CD4-positive, alpha-beta memory T cell (primary cell): ENCODE measurements at regions not wholly inside any gene's neighbourhood (a gene's known extent, or its start where the extent isn't known, plus 50 kb on each side); places are given as distances from the start of the nearest gene placed in this dataset.

Source experiments
- CTCF ChIA-PET: fragments of 350-600 bp; sonication (Branson Sonifier 250); formaldehyde crosslinking; loops from one replicate; lab custom pipeline; 2021; ENCODE audit warnings: inconsistent platforms; ENCODE audit not compliant: partially characterized antibody; lab: Charles Lee
- POLR2A ChIA-PET: fragments of 350-600 bp; sonication (Branson Sonifier 250); formaldehyde crosslinking; loops from one replicate; lab custom pipeline; 2021; ENCODE audit not compliant: partially characterized antibody; lab: Charles Lee
- DNase-seq, 5 donors: peaks; one replicate each; pipeline versions ENCODE4 v3.0.0 to v3.0.0-alpha.2; 2020 to 2022; ENCODE audit warnings: mixed read lengths in 1 of 5
- H3K27ac ChIP-seq: one replicate; pipeline ENCODE4 v1.7.0; 2013; ENCODE audit warnings: low read depth, low read length
- H3K27me3 ChIP-seq: 2 replicates; pipeline ENCODE4 v1.7.0; 2013; ENCODE audit warnings: mild to moderate bottlenecking, low read length, moderate library complexity; ENCODE audit not compliant: insufficient read depth
- H3K36me3 ChIP-seq: 2 replicates; pipeline ENCODE4 v1.7.0; 2013; ENCODE audit warnings: mild to moderate bottlenecking, low read length, moderate library complexity; ENCODE audit not compliant: insufficient read depth
- H3K4me1 ChIP-seq: 2 replicates; pipeline ENCODE4 v1.7.0; 2013; ENCODE audit warnings: mild to moderate bottlenecking, low read length, moderate library complexity; ENCODE audit not compliant: insufficient read depth
- H3K4me3 ChIP-seq, 2 donors: one replicate each; pipeline ENCODE4 v1.7.0; 2013; ENCODE audit warnings: low read length in 2 of 2, mild to moderate bottlenecking in 1 of 2
- H3K9me3 ChIP-seq, 2 donors: one replicate each; pipeline ENCODE4 v1.7.0; 2013; ENCODE audit warnings: low read length in 2 of 2, control low read depth in 1 of 2; ENCODE audit not compliant: control insufficient read depth in 1 of 2
- H3K27ac Mint-ChIP-seq, 7 donors: one replicate each; pipeline ENCODE4 v1.8.0; 2020 to 2021; ENCODE audit warnings: mixed read lengths in 7 of 7, mild to moderate bottlenecking in 6 of 7, inconsistent platforms in 3 of 7, moderate library complexity in 3 of 7
- H3K27me3 Mint-ChIP-seq, 2 donors: one replicate each; pipeline ENCODE4 v1.8.0; 2020 to 2021; ENCODE audit warnings: mixed read lengths in 2 of 2
- H3K36me3 Mint-ChIP-seq, 2 donors: one replicate each; pipeline ENCODE4 v1.8.0; 2020 to 2021; ENCODE audit warnings: mixed read lengths in 2 of 2, inconsistent platforms in 1 of 2, mild to moderate bottlenecking in 1 of 2
- H3K4me1 Mint-ChIP-seq, 4 donors: one replicate each; pipeline ENCODE4 v1.8.0; 2020 to 2021; ENCODE audit warnings: mixed read lengths in 4 of 4, mild to moderate bottlenecking in 1 of 4
- H3K4me3 Mint-ChIP-seq, 8 donors: one replicate each; pipeline ENCODE4 v1.8.0; 2020 to 2021; ENCODE audit warnings: mixed read lengths in 8 of 8, mild to moderate bottlenecking in 7 of 8, moderate library complexity in 6 of 8, inconsistent platforms in 3 of 8
- H3K9me3 Mint-ChIP-seq, 8 donors: one replicate each; pipeline ENCODE4 v1.8.0; 2020 to 2021; ENCODE audit warnings: mixed read lengths in 8 of 8, mild to moderate bottlenecking in 5 of 8, inconsistent platforms in 3 of 8, moderate library complexity in 1 of 8
- intact Hi-C: fragments of 100-400 bp; cut with micrococcal nuclease; formaldehyde crosslinking; loops from one replicate; pipeline ENCODE4 v1.15.1; 2023

DNA sequence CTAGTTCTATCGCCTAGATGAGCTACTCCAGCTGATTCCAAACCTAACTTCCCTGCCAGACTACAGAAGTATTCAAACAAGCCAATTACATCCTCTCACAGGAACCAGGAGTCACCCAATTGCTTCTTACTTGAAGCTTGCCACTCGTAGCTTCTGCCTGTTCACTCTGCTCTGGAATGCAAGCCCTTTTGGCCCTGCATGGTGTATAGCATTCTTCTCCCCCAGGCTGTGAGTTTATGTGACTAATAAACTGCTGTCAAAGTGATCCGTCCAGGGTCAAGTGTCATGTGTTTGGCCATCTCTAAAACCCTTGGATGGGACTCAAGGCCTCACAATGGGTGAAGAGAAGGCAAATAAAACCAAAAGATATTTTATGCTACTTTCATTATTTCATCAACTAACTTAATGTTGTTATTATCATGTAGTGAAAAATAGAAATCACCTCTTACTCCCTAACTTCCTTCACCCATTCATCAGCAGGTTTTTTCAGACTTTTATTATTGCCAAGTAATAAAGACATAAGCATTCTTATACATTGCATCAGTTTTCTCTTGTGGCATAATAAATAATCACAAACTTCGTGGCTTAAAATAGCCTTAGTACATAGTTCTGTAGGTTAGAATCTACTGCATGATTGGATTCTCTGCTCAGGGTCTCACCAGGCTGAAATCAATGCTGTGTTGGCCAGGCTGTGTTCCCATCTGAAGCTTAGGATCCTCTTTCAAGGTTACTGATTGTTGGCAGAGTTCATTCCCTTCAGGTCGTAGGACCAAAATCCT is 1981.7 kb upstream of the FLRT2 start:
- no peaks in the 10 kb centered on the region for H3K27me3 ChIP-seq
- H3K9me3 Mint-ChIP-seq, result peaks cover 2 to 27% (median 16%) of the 10 kb centered on the region in 8 donors
- CTCF ChIA-PET, result no interaction called here
- H3K27ac Mint-ChIP-seq, result no peak overlapping the region
- no peaks in the 10 kb centered on the region for H3K4me1 Mint-ChIP-seq
- DNase-seq, result no peak
- H3K4me1 ChIP-seq, result no peaks in the 10 kb centered on the region
- H3K4me3 Mint-ChIP-seq, result no peak overlapping the region
- H3K4me3 ChIP-seq, result no peak overlapping the region
- intact Hi-C loops, result no loop called here
- peaks cover 0 to 5% of the 10 kb centered on the region in 2 donors for H3K9me3 ChIP-seq
- POLR2A ChIA-PET, result no interaction called here
- no peaks in the 10 kb centered on the region for H3K36me3 Mint-ChIP-seq
- no peaks in the 10 kb centered on the region for H3K27me3 Mint-ChIP-seq
- H3K27ac ChIP-seq, result no peak overlapping the region
- H3K36me3 ChIP-seq, result no peaks in the 10 kb centered on the region

DNA sequence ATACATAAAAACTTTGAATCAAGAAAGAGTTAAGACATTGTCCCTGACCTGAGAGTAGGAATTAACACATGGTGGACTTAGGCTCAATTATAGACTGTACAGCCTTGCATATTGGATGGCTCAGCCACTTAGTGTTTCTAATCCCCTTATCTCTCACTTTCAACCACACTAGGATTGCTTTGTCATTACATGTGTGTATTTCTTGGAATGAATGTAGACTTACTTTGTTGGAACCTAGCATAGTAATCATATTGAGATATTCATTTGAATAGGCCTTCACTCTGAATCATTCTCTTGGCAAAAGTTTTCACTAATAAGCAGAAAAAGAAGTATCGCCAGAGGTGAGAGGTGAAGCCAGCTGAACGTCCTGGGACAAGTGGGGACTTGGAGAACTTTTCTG is 1973.9 kb upstream of the FLRT2 start:
- ChIA-PET CTCF (no interaction called here), POLR2A (no interaction called here)
- no peaks in the 10 kb centered on the region for H3K4me1 ChIP-seq
- Mint-ChIP-seq H3K36me3 (no peaks in the 10 kb centered on the region), H3K4me1 (no peaks in the 10 kb centered on the region), H3K4me3 (no peak overlapping the region), H3K27me3 (no peaks in the 10 kb centered on the region), H3K27ac (no peak overlapping the region), H3K9me3 (peaks cover 1 to 26% (median 6%) of the 10 kb centered on the region in 8 donors)
- H3K36me3 ChIP-seq, result no peaks in the 10 kb centered on the region
- no peaks in the 10 kb centered on the region for H3K9me3 ChIP-seq
- no peak for DNase-seq
- intact Hi-C loops, result no loop called here
- no peaks in the 10 kb centered on the region for H3K27me3 ChIP-seq
- H3K4me3 ChIP-seq, result no peak overlapping the region
- H3K27ac ChIP-seq, result no peak overlapping the region

DNA sequence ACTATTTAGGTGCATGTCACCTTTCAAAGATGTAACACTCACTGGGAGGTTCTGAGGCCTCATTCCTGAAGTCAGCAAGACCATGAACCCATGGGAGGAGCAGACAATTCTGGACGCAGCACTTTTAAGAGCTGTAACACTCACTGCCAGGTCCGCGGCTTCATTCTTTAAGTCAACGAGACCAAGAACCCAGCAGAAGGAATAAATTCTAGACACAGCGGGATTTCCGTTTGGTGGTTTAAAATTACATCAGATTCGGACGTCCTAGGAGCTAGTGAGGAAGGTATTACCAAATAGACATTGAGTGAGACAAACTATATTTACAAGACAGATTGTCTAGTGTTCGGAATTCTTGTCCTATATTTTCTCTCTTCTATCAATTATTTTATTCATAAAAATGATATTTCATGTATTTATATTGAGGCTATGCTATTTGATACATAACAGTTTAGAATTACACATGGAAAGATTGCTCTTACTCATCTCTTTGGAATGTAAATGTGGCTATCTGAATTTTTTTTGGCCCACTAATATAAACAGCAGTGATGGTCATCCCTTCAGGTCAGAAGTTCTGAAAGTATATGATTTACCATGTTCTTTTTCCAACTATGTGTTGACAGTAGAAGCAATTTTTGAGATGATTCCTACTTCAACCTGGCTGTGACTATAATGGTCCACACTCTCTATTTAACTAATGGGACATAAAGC is 1973.0 kb upstream of the FLRT2 start:
- no peaks in the 10 kb centered on the region for H3K36me3 ChIP-seq
- no peak overlapping the region for H3K27ac ChIP-seq
- H3K27ac Mint-ChIP-seq, result no peak overlapping the region
- CTCF ChIA-PET, result no interaction called here
- no peaks in the 10 kb centered on the region for H3K4me1 ChIP-seq
- H3K27me3 ChIP-seq, result no peaks in the 10 kb centered on the region
- no peaks in the 10 kb centered on the region for H3K36me3 Mint-ChIP-seq
- no peaks in the 10 kb centered on the region for H3K27me3 Mint-ChIP-seq
- POLR2A ChIA-PET, result no interaction called here
- intact Hi-C loops, result no loop called here
- peaks cover 2 to 26% (median 5%) of the 10 kb centered on the region in 8 donors for H3K9me3 Mint-ChIP-seq
- no peaks in the 10 kb centered on the region for H3K4me1 Mint-ChIP-seq
- no peaks in the 10 kb centered on the region for H3K9me3 ChIP-seq
- no peak for DNase-seq
- no peak overlapping the region for H3K4me3 Mint-ChIP-seq
- no peak overlapping the region for H3K4me3 ChIP-seq

DNA sequence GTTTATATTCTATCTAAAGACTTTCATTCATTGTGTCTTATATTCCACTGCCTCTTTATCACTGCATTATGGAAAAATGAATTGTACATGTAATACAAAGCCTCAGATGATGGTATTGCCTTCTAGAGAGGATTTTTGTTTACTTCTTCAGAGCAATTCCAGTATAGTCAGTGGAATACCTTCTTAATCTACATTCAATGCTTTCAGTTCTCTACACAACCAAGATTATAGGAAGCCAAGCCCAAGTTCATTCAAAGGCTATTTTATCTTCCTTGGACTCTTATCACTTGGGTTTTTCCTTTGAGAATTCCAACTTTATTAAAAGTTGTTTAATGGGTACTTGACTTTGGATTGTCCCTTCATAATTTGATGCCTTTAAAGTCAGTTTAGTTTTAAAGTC is 1971.0 kb upstream of the FLRT2 start:
- intact Hi-C loops, result no loop called here
- H3K4me1 ChIP-seq, result no peaks in the 10 kb centered on the region
- no peak for DNase-seq
- no peaks in the 10 kb centered on the region for H3K36me3 ChIP-seq
- no peak overlapping the region for H3K4me3 Mint-ChIP-seq
- H3K4me1 Mint-ChIP-seq, result no peaks in the 10 kb centered on the region
- H3K9me3 Mint-ChIP-seq, result peaks cover 5 to 32% (median 11%) of the 10 kb centered on the region in 8 donors
- no peaks in the 10 kb centered on the region for H3K27me3 Mint-ChIP-seq
- H3K4me3 ChIP-seq, result no peak overlapping the region
- H3K36me3 Mint-ChIP-seq, result no peaks in the 10 kb centered on the region
- H3K27ac ChIP-seq, result no peak overlapping the region
- no peaks in the 10 kb centered on the region for H3K9me3 ChIP-seq
- no peaks in the 10 kb centered on the region for H3K27me3 ChIP-seq
- POLR2A ChIA-PET, result no interaction called here
- no peak overlapping the region for H3K27ac Mint-ChIP-seq
- CTCF ChIA-PET, result no interaction called here

DNA sequence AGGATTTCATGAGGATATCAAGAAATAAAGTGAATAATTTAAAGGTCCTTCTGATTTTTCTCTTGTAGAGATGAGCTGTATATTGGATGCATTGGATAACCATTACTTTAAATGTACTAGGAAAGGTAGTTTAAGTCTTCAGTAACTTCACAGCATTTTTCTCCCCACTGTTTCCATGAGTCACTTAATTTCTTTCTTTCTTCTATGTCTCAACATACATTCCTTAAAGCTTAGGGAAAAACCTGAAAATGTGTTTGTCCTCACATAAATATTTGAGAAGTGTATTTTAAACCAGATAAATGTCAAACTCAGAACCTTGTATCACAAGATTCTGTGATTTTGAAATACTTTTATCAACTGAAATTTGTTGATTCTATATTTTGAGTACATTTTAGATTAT is 1970.2 kb upstream of the FLRT2 start:
- Mint-ChIP-seq H3K27ac (no peak overlapping the region), H3K4me3 (no peak overlapping the region), H3K9me3 (peaks cover 5 to 32% (median 14%) of the 10 kb centered on the region in 8 donors), H3K27me3 (no peaks in the 10 kb centered on the region), H3K36me3 (no peaks in the 10 kb centered on the region), H3K4me1 (no peaks in the 10 kb centered on the region)
- no peaks in the 10 kb centered on the region for H3K4me1 ChIP-seq
- H3K9me3 ChIP-seq, result no peaks in the 10 kb centered on the region
- intact Hi-C loops, result no loop called here
- H3K27ac ChIP-seq, result no peak overlapping the region
- no peaks in the 10 kb centered on the region for H3K27me3 ChIP-seq
- no peak overlapping the region for H3K4me3 ChIP-seq
- H3K36me3 ChIP-seq, result no peaks in the 10 kb centered on the region
- DNase-seq, result no peak
- POLR2A ChIA-PET, result no interaction called here
- CTCF ChIA-PET, result no interaction called here

DNA sequence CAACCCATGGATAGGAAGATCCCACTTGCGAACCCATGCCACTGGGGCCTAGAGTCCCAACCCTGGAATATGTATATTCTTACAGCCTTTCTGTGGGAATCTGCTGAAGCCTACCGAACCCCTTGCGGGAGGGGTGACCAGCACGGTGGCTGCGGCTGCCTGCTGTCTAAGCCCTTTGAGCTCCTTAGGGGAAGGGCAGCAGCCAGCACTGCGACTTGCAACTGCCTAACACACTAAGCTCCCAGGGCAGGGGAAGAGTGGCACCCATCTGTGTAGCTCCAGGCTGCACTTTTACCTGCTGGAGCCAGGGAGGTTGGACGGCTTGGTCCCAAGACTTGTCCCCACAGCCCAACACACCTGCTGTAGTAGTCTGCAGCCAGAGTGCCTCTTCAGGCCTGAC is 1968.7 kb upstream of the FLRT2 start:
- Histone ChIP-seq H3K27ac (no peak overlapping the region), H3K27me3 (no peaks in the 10 kb centered on the region), H3K4me3 (no peak overlapping the region), H3K9me3 (no peaks in the 10 kb centered on the region), H3K4me1 (no peaks in the 10 kb centered on the region), H3K36me3 (no peaks in the 10 kb centered on the region)
- H3K4me3 Mint-ChIP-seq, result no peak overlapping the region
- POLR2A ChIA-PET, result no interaction called here
- peaks cover 5 to 27% (median 16%) of the 10 kb centered on the region in 8 donors for H3K9me3 Mint-ChIP-seq
- DNase-seq, result peak in 1 of 5 donors; percentile 22
- H3K27ac Mint-ChIP-seq, result no peak overlapping the region
- H3K4me1 Mint-ChIP-seq, result no peaks in the 10 kb centered on the region
- no peaks in the 10 kb centered on the region for H3K36me3 Mint-ChIP-seq
- H3K27me3 Mint-ChIP-seq, result no peaks in the 10 kb centered on the region
- intact Hi-C loops, result no loop called here
- CTCF ChIA-PET, result no interaction called here

DNA sequence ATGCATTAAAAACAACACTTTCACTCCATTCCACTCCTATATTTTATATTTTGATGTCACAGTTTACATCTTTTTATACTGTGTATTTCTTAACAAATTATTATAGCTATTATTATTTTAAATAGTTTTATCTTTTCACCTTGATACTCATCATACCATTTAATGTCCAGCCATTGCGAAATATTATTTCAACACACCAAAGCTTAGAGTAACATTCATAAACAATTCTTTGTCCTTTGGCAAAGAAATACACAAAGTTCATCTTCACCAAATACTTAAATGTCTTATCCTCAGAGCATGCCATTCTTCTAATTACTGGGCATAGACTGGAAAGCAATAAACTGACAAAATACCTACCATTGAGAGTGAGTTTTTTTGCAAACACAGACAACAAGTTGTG is 1963.4 kb upstream of the FLRT2 start:
- no peak overlapping the region for H3K27ac ChIP-seq
- no peak overlapping the region for H3K27ac Mint-ChIP-seq
- H3K36me3 ChIP-seq, result no peaks in the 10 kb centered on the region
- H3K9me3 Mint-ChIP-seq, result peaks cover 0 to 24% (median 11%) of the 10 kb centered on the region in 8 donors
- no peaks in the 10 kb centered on the region for H3K27me3 Mint-ChIP-seq
- ChIA-PET CTCF (no interaction called here), POLR2A (no interaction called here)
- no peaks in the 10 kb centered on the region for H3K4me1 Mint-ChIP-seq
- H3K4me3 Mint-ChIP-seq, result no peak overlapping the region
- H3K4me3 ChIP-seq, result no peak overlapping the region
- H3K4me1 ChIP-seq, result no peaks in the 10 kb centered on the region
- no peak for DNase-seq
- H3K36me3 Mint-ChIP-seq, result no peaks in the 10 kb centered on the region
- H3K9me3 ChIP-seq, result no peaks in the 10 kb centered on the region
- intact Hi-C loops, result no loop called here
- H3K27me3 ChIP-seq, result no peaks in the 10 kb centered on the region
